Suppressor macrophage treated with lipopolysaccharide for 1 hour (primary cell): ENCODE measurements at regions not wholly inside any gene's neighbourhood (a gene's known extent, or its start where the extent isn't known, plus 50 kb on each side); places are given as distances from the start of the nearest gene placed in this dataset.

ENCODE experiments used
- DNase-seq, 3 donors: peaks; one replicate each; pipeline ENCODE4 v3.0.0-alpha.2; 2020 to 2022

DNA sequence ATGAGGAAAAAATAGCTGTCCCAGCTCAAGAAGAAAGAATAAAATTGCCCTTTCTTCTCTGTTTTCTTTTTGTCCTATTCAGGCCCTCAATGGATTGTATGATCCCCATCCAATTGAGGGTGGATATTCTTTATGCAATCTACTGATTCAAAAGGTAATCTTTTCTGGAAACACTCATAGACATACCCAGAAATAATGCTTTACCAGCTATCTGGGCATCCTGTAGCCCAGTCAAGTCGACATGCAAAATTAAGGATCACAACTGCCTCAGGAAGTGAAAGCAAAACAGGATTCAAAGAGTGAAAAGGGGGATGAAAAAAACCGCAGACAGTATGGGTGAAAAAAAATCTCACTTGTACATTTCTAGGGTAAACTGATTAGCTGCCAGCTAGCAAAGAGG is 410.1 kb downstream of the TBC1D32 start:
- DNase-seq = no peak

- DNase-seq = no peak
These were observed 416.1 kb downstream of the TBC1D32 start for GRCh38 chr6:120918137-120918536.

- DNase-seq = no peak
These were observed 417.4 kb downstream of the TBC1D32 start for GRCh38 chr6:120916844-120917243.

- no peak for DNase-seq
These were observed 420.8 kb downstream of the TBC1D32 start for GRCh38 chr6:120913486-120913885.

DNA sequence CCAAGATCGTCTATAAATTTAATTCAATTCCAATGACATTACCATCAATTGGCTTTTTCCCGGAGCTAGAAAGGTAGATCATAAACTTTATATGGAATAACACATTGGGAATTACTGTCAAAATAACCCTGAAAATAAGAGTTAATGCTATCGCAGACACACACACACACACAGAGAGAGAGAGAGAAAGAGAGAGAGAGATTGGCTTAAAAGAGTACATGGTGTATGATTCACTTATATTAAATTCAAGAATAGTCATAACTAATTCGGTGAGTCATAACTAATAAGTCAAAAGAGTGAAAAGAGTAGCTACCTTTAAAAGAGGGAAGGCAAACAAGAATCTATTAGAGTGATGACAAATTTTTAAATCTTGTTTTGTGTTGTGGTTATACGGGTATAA is 425.5 kb downstream of the TBC1D32 start:
- DNase-seq = no peak

- no peak for DNase-seq
These were observed 430.4 kb downstream of the TBC1D32 start for GRCh38 chr6:120903836-120904235.

GRCh38 chr6:120899932-120900331 is 434.3 kb downstream of the TBC1D32 start:
- no peak for DNase-seq

DNA sequence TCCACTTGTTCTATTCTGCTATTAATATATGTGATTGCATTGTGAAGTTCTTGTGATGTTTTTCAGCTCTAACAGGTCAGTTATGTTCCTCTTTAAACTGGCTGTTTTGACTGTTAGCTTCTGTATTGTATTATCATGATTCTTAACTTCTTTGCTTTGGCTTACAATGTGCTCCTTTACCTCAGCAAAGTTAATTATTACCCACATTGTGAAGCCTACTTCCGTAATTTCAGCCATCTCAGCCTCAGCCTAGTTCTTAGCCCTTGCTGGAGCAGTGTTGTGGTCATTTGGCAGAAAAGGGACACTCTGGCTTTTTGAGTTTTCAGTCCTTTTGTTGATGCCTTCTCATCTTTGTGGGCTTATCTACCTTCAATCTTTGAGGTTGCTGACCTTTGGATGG is 440.2 kb downstream of the TBC1D32 start:
- no peak for DNase-seq

GRCh38 chr6:120876931-120877330 is 457.3 kb downstream of the TBC1D32 start:
- no peak for DNase-seq

DNA sequence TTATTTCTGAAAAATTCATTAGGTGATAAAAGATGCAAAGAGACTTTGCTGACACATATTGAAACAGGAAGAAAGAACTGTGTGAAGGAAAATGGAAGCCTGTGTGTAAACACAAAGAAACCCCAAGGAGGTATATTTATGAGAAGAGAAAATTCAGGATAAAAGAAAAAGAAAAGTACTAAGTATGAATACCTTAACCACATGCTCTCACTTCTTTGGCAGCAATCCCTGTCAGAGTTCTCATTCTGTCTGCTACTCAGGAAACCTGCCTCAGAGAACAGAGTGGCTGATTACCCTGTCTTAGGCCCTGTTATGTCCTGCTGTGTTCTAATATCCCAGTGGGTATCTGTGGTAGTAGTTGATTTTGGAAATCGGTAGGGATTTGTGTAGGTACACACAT is 457.9 kb downstream of the TBC1D32 start:
- no peak for DNase-seq

DNA sequence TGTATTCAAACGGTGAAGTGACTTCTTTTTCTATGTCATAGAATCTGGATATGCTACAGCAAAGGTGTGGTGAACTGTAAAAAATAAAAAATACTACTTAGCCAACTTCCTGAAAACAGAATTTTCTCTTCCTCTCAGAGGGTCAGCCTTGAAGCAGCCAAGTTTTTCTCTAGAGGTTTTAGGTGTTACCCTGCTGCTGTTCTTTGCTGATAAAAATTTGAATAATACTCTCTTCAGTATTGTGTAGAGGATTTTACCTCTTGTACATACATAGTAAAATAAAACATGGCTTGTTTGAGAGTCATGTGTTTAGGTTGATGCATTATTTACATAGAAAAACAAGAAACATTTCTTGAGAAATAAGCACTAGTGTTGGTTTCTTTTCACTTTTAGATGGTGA is 458.4 kb downstream of the TBC1D32 start:
- no peak for DNase-seq

DNA sequence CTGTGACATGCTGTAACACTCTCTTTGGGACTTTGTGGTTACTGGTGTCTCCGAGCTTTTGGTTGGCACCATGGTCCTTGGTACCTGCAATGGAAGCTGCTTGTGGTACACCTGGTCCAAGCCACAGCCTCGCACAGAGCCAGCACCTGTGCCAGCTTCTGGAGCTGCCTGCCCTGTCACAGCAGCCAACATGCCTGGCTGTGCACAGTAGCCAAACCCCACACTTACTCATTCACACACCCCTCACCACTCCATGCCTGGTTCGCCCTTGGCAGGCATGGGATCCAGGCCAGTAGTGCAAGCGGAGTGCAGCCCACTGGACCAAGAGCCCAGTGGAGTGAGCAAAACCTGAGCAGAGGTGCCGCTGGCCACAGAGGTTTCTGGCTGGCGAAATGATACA is 459.9 kb downstream of the TBC1D32 start:
- DNase-seq = no peak

- no peak for DNase-seq
These were observed 461.0 kb downstream of the TBC1D32 start for GRCh38 chr6:120873125-120873865.

DNA sequence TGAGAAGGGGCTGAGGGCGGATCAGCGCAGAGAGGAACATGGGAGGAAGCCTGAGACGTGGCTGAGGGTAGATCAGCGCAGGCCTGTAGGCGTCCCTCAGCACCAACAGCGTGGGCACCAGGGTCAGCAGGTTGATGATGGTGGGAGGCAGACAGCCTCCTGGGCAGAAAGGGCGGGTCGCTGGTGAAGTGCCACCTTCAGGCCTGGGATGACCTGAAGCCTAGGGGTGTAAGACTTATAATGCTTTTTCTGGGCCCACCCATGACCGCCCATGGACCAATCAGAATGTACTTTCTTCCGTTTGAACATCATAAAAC is 462.1 kb downstream of the TBC1D32 start:
- DNase-seq = no peak

- DNase-seq = no peak
These were observed 462.6 kb downstream of the TBC1D32 start for GRCh38 chr6:120871416-120872261.

GRCh38 chr6:120869397-120869796 is 464.9 kb downstream of the TBC1D32 start:
- no peak for DNase-seq

- no peak for DNase-seq
These were observed 476.9 kb downstream of the TBC1D32 start for GRCh38 chr6:120857422-120857821.

DNA sequence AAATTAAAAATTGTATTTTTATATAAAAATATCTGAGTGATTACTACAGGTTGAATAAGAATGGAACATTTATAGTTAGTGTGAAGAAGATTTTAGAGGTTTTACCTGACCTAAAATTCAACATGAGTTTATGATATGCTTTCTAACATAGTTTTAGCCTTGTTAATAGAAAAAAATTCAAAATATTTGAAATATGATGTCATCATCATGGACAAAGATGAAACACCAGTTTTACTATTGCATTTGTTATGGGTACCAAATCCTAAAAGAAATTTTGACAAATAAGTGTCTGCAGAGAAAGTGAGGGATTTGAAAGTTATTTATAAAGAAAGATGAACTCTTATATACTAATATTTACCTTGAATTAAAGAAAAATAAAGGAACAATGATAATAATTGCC is 479.7 kb downstream of the TBC1D32 start:
- DNase-seq = no peak

DNA sequence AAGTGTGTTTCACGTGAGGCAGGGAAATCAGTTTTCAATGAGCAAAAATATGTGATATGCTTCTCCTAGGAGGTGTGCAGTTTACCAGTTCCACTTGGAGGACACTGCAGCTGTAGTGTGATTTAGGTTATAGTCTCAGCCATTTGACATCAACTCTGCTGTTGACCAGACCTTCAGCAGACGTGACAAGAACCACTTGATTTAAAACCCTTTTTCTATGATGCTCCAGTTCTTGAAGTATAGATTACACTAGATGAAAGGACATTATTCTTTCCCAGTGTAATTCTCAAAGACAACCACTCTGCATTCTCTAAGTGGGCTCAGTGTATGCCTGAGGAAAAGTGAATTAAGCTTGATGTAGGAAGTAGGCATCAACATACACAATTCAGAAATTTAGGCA is 480.8 kb downstream of the TBC1D32 start:
- DNase-seq = no peak

- no peak for DNase-seq
These were observed 481.9 kb downstream of the TBC1D32 start for GRCh38 chr6:120852293-120852849.

GRCh38 chr6:120826253-120826652 is 508.0 kb downstream of the TBC1D32 start:
- peak in 1 of 3 donors; percentile 1 for DNase-seq

DNA sequence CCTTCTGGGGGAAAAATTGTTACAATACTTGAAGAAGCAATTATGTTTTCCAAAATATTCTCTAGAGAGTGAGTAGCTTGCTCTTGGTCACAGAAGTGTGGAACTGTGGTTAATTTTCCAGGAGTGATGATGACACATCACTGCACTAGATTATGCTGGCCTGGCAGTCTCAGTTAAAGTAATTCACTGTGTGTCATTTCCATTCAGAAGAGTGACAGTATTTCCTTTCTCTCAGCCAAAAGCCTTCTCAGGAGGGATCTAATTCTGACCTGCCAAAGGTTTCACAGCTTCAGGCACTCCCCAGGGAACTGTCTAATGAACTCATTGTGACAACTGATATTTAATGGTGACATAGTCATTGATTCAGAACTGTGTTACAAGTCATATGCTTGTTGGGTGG is 517.5 kb downstream of the TBC1D32 start:
- no peak for DNase-seq

- no peak for DNase-seq
These were observed 529.0 kb downstream of the TBC1D32 start for GRCh38 chr6:120805276-120805675.

DNA sequence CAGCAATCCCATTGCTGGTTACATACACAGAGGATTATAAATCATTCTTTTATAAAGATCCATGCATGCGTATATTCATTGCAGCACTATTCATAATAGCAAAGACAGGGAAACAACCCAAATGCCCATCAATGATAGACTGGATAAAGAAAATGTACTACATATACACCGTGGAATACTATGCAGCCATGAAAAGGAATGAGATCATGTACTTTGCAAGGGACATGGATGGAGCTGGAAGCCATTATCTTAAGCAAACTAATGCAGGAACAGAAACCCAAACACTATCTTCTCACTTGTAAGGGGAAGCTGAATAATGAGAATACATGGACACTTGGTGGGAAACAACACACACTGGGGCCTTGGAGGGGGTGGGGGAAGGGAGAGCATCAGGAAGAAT is 529.7 kb downstream of the TBC1D32 start:
- DNase-seq = no peak
